ENCODE measurements at regions not wholly inside any gene's neighbourhood (a gene's known extent, or its start where the extent isn't known, plus 50 kb on each side); places are given as distances from the start of the nearest gene placed in this dataset.

DNA sequence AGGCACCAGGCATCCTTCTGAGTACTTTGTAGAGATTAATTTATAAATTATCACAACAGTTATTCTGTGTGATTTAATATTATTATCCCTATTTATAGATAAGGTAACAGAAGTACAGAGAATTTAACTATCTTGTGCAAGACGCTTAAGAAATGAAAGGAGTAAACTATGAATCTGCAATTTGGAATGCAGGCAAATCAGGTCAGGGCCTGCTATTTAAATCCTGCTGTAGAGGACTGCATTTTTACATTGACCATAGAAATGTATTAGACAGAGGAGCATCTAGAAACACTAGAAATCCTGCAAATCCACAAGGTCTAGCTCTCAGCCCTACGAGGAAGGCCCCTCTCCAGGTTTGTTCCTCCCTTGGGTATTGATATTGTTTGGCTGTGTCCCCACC lies 336.2 kb downstream of the ETS1 start:
- DNase-seq = no peak
- H3K27ac Mint-ChIP-seq = no peak overlapping the region
- no peaks in the 10 kb centered on the region for H3K27me3 Mint-ChIP-seq
- no peaks in the 10 kb centered on the region for H3K36me3 Mint-ChIP-seq
- no peaks in the 10 kb centered on the region for H3K9me3 Mint-ChIP-seq
- H3K4me3 Mint-ChIP-seq = no peak overlapping the region
- ATAC-seq (ENCODE audit: low read depth in 2 of 2) = no peak
- peaks cover 8 to 23% (median 10%) of the 10 kb centered on the region in 3 donors for H3K4me1 Mint-ChIP-seq

DNA sequence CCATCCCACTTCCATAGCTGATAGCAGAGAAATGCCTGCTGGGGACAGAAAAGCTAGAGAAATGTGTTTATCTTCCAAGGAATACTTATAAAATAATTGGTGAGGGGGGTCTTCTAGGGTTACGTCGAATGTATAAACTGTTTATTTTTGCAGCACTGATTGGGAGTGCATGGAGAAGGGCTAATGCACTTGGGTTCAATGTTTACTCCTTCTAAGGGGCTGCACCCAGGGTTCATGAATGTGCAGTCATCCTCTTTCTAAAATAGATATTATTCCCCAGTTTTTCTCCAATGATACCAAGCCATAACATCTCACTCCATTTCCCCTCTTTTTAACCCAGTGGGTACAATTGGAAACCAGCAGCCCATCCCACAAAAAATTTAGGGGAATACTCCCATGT lies 336.9 kb downstream of the ETS1 start:
- no peaks in the 10 kb centered on the region for H3K9me3 Mint-ChIP-seq
- no peak for ATAC-seq (ENCODE audit: low read depth in 2 of 2)
- no peak for DNase-seq
- H3K4me1 Mint-ChIP-seq = peaks cover 2 to 16% (median 6%) of the 10 kb centered on the region in 3 donors
- H3K27me3 Mint-ChIP-seq = no peaks in the 10 kb centered on the region
- H3K27ac Mint-ChIP-seq = no peak overlapping the region
- H3K4me3 Mint-ChIP-seq = no peak overlapping the region
- no peaks in the 10 kb centered on the region for H3K36me3 Mint-ChIP-seq

DNA sequence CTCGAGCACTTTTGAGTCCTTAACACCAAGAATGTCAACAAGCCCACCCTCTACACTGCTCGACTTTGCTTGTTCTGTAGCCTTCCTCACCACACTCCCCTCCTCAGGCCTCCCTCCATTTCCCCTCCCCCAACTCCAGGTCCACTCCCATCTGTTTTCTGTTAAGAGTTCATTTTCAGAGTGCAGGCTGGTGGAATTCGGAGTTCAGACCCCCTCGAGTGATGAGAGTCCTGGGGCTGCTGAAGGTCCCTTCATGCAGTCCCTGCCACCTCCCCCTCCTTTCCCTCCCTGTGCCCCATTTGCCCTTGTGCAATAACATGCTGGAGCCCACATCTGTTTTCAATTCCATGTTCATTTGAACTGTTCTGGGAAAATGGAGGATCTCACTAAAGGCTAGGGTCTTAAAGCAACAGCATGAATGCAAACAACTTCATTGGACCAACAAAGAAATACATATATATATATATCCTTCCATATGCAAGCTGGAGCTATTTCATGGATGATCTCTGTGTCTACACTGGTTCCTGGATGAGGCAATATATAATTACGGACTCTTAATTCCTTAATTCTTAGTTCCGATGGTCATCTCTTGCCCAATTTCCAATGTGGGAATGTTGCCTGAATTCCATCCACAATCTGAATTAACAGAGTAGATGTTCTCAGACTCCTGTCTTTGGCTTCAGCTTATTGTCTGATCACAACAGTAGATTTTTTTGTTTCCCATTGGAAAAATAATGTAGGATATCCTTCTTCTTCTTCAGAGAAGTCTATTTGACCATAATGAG lies 340.4 kb downstream of the ETS1 start:
- no peaks in the 10 kb centered on the region for H3K27me3 Mint-ChIP-seq
- H3K27ac Mint-ChIP-seq = no peak overlapping the region
- H3K36me3 Mint-ChIP-seq = no peaks in the 10 kb centered on the region

DNA sequence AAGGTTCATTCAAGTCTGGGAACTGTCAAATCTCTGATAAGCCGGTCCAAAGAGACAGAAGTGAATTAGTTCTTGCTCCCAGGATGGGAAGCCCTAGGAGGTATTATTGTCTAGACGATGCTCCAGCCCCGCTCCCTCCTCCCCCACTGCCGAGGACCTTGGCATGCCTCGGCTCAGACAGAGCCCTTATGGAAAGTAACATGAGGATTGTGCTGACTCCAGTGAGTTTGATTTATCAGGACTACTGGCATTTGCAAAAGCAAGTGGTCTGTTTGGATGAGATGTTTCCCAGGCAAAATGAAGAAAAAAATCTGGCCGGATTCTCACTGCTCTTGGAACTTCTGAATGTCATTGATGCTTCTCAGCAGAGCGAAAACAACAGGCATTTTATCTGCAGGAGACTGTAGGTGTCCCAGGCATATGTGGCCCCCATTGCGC lies 341.0 kb downstream of the ETS1 start:
- DNase-seq (no peak), ATAC-seq (ENCODE audit: low read depth in 2 of 2) (no peak)
- no peaks in the 10 kb centered on the region for H3K27me3 Mint-ChIP-seq
- no peaks in the 10 kb centered on the region for H3K36me3 Mint-ChIP-seq
- no peak overlapping the region for H3K4me3 Mint-ChIP-seq
- H3K9me3 Mint-ChIP-seq = no peaks in the 10 kb centered on the region
- peaks cover 0 to 7% (median 0%) of the 10 kb centered on the region in 3 donors for H3K4me1 Mint-ChIP-seq
- H3K27ac Mint-ChIP-seq = no peak overlapping the region

More for the DNA sequence above, 340.4 kb downstream of the ETS1 start:
- ATAC-seq (ENCODE audit: low read depth in 2 of 2) (no peak), DNase-seq (no peak)
- Mint-ChIP-seq H3K9me3 (no peaks in the 10 kb centered on the region), H3K4me1 (peaks cover 0 to 6% (median 0%) of the 10 kb centered on the region in 3 donors), H3K4me3 (no peak overlapping the region)

DNA sequence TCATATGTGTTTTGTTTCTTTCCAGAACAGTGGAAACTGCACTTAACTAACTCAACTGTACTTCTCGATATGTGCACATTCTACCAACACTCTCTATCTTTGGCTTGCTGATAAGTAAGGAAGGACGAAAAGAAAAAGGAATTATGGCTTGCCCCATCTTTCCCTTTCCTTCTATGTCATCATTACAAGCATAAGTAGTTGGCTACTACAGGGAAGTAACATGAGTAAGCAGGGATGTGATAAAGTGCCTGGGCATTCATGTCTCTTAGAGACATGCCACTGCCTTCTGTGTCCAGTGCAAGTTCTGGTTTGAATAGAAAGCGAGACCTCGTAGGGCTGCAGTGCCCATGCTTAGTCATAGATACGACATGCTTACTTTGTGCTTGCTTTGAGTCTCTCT lies 342.5 kb downstream of the ETS1 start:
- H3K36me3 Mint-ChIP-seq = no peaks in the 10 kb centered on the region
- no peak overlapping the region for H3K4me3 Mint-ChIP-seq
- DNase-seq (no peak), ATAC-seq (ENCODE audit: low read depth in 2 of 2) (no peak)
- H3K9me3 Mint-ChIP-seq = no peaks in the 10 kb centered on the region
- no peaks in the 10 kb centered on the region for H3K27me3 Mint-ChIP-seq
- no peak overlapping the region for H3K27ac Mint-ChIP-seq
- H3K4me1 Mint-ChIP-seq = peaks cover 0 to 7% (median 0%) of the 10 kb centered on the region in 3 donors

DNA sequence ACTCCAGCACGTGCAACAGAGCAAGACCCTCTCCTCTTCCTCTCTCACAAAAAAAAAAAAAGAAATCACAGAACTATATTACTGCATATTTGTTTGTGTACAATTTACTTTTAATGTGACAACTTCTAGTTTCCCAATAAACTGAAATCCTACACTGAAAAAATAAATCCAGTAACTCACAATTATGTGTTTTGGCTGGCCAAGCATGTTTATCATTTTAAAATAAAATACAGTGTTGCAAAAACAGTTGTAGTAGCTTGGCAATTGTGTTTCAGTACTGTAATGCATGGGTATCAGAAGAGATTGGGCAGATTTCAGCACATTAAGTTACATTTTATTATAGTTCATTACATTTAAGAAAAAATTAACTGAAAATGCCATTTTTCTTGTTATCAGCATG lies 344.9 kb downstream of the ETS1 start:
- H3K9me3 Mint-ChIP-seq = no peaks in the 10 kb centered on the region

DNA sequence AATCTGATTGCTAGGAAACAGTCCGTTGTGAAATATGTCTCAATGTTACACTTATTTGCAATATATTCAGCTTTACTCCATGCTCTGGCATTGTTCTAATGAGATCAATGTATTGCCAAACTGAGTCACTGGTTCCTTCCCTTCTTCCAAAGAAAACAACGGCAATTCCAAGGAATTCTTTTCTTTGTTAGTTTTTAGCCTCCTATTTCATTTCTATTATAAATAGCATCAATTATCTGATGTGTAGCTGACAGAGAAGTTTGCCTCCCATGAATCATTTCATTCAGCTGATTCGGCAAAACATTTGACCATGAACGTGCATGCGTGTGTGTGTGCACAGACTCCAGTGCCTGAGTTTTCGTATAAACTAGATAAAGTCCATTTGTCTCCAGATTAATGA lies 346.8 kb downstream of the ETS1 start:
- Mint-ChIP-seq H3K9me3 (no peaks in the 10 kb centered on the region), H3K36me3 (no peaks in the 10 kb centered on the region), H3K4me1 (peaks cover 10 to 32% (median 22%) of the 10 kb centered on the region in 3 donors), H3K4me3 (no peak overlapping the region), H3K27ac (no peak overlapping the region), H3K27me3 (no peaks in the 10 kb centered on the region)
- DNase-seq (no peak), ATAC-seq (ENCODE audit: low read depth in 2 of 2) (no peak)

More for the DNA sequence above, 344.9 kb downstream of the ETS1 start:
- DNase-seq = no peak
- no peaks in the 10 kb centered on the region for H3K36me3 Mint-ChIP-seq
- H3K27ac Mint-ChIP-seq = peak overlapping the region in 1 of 6 donors; percentile 24
- no peaks in the 10 kb centered on the region for H3K27me3 Mint-ChIP-seq
- no peak for ATAC-seq (ENCODE audit: low read depth in 2 of 2)
- peaks cover 10 to 27% (median 22%) of the 10 kb centered on the region in 3 donors for H3K4me1 Mint-ChIP-seq
- H3K4me3 Mint-ChIP-seq = no peak overlapping the region

DNA sequence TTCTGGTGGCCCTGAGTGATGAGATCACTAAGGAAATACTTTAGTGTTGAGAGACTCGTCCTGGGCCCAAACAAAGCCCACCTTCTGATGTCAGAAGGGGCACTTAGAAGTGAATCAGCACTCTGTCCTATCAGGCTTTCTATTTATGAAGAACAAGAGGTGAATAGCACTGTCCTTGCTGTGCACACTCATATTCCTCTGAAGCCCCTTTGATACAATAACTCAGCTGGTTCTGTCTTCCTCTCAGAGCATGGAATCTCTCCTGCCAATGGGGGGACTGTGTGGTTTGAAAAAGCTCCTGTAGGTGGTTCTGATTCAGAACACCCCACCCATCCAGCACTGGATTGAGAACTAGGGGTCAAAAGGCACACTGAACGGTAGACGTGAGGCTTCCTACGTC lies 348.1 kb downstream of the ETS1 start:
- no peaks in the 10 kb centered on the region for H3K27me3 Mint-ChIP-seq
- ATAC-seq (ENCODE audit: low read depth in 2 of 2) (peak in 1 of 2 donors; percentile 10), DNase-seq (no peak)
- no peaks in the 10 kb centered on the region for H3K36me3 Mint-ChIP-seq
- peak overlapping the region; percentile 15 to 85 (median 78) for H3K4me3 Mint-ChIP-seq
- H3K27ac Mint-ChIP-seq = peak overlapping the region; percentile 53 to 96 (median 94)
- H3K4me1 Mint-ChIP-seq = peaks cover 10 to 32% (median 22%) of the 10 kb centered on the region in 3 donors
- H3K9me3 Mint-ChIP-seq = no peaks in the 10 kb centered on the region

DNA sequence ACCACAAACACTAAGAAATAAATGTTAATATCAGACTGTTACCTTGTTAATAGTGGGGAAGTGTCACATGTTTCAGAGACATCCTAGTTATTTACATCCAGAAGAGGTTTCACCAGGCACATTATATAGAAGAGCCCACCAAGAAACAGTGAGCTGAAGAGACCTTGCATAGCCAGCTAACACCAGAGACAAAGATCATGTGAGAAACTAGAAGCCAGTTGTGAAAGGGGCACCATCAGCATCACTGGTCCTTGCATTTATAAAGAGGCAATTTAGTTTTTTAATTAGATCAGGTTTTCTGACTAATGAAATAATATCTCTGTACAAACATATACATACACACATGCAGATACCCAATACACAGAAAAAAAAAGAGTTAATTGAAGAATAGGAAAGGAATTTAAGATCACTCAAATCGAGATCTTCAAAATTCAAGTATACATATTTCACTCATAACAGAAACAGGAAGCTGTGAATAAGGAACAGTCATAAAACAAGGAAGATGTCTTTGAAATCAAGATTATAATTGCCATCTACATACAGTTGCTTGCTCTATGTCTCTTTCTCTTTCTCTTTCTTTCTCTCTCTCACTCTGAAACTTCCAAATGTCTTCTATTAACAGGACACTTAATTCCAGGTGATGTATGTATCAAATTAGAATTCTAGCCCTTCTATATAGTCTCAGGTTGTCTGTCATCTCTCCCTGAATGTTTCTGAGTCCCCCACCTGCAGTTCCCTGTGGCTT lies 348.7 kb downstream of the ETS1 start:
- H3K9me3 Mint-ChIP-seq = no peaks in the 10 kb centered on the region
- H3K36me3 Mint-ChIP-seq = no peaks in the 10 kb centered on the region
- H3K27me3 Mint-ChIP-seq = no peaks in the 10 kb centered on the region
- H3K4me3 Mint-ChIP-seq = peak overlapping the region; percentile 15 to 85 (median 78)
- H3K27ac Mint-ChIP-seq = peak overlapping the region; percentile 53 to 96 (median 94)
- DNase-seq = peak; percentile 13
- ATAC-seq (ENCODE audit: low read depth in 2 of 2) = peak; percentile 88 to 95
- peaks cover 10 to 32% (median 22%) of the 10 kb centered on the region in 3 donors for H3K4me1 Mint-ChIP-seq

DNA sequence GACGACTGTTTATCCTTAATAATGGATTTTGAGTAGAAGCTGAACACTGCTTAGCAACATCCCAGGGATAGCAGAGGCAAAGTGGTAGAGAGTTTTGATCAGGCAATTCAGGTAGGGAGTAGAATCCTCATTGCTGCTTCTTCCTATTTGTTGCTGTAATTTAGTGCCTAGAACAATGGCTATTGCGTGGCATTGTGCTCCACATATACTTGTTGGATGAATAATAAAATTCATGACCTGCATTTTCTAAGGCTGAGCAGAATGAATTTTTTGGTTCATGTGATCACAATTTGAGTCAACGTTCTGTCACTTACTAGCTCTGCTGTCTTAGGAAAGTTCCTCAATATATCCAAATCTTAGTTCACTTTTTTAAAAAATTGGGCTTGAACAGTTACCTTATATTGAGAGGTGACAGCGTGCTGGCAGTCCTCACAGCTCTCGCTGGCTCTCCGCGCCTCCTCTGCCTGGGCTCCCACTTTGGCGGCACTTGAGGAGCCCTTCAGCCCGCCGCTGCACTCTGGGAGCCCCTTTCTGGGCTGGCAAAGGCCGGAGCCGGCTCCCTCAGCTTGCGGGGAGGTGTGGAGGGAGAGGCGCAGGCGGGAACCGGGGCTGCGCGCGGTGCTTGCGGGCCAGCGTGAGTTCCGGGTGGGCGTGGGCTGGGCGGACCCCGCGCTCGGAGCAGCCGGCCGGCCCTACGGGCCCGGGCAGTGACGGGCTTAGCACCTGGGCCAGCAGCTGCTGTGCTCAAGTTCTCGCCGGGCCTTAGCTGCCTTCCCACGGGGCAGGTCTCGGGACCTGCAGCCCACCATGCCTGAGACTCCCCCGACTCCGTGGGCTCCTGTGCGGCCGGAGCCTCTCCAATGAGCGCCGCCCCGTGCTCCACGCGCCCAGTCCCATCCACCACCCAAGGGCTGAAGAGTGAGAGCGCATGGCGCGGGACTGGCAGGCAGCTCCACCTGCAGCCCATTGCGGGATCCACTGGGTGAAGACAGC lies 350.6 kb downstream of the ETS1 start:
- H3K4me3 Mint-ChIP-seq = no peak overlapping the region
- no peaks in the 10 kb centered on the region for H3K27me3 Mint-ChIP-seq
- no peaks in the 10 kb centered on the region for H3K9me3 Mint-ChIP-seq
- peaks cover 10 to 27% (median 22%) of the 10 kb centered on the region in 3 donors for H3K4me1 Mint-ChIP-seq
- no peaks in the 10 kb centered on the region for H3K36me3 Mint-ChIP-seq
- DNase-seq = no peak
- peak overlapping the region in 1 of 6 donors; percentile 22 for H3K27ac Mint-ChIP-seq
- ATAC-seq (ENCODE audit: low read depth in 2 of 2) = no peak

DNA sequence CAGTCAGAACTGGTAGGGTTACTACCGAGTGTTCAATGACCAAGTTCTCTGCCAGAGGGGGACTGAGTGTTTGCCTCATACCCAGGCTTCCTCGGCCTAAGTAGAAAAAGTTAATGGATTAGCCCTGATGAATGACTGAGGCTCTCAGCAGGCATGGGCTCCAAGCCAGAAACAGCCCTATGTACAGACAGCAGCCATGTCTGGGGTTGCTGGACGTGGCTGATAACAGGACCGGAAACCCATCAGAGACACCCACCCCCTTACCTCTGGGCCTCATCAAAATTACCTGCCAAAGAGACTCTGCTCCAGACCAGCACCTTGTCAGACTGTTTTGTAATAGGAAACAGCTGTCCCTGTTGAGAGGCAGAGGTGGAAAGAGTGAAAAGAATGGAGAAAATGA lies 351.4 kb downstream of the ETS1 start:
- DNase-seq (no peak), ATAC-seq (ENCODE audit: low read depth in 2 of 2) (no peak)
- Mint-ChIP-seq H3K4me3 (peak overlapping the region in 1 of 8 donors; percentile 22), H3K4me1 (peaks cover 10 to 25% (median 22%) of the 10 kb centered on the region in 3 donors), H3K27ac (peak overlapping the region in 2 of 6 donors; percentile 14 to 62), H3K36me3 (no peaks in the 10 kb centered on the region), H3K9me3 (no peaks in the 10 kb centered on the region), H3K27me3 (no peaks in the 10 kb centered on the region)

DNA sequence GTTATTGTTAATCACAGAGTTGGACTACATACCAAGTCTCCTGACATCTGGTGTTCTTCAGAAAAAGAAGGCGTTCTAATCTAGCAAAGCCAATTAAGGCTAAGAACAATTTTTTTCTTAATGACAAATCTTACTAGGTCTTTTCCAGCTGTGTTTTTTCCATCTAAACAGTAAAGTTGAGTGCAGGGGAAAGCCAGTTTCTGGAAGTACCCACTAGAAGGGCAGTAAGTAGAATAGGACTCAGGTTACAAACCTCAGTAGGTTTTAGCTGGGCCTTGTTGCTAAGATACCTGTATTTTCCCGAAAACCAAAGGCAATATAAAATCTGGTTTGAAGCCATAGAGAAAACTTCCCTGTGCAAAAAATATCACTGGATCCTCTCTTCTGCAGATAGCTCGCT lies 351.9 kb downstream of the ETS1 start:
- no peak overlapping the region for H3K4me3 Mint-ChIP-seq
- peak overlapping the region in 1 of 6 donors; percentile 62 for H3K27ac Mint-ChIP-seq
- no peak for ATAC-seq (ENCODE audit: low read depth in 2 of 2)
- no peaks in the 10 kb centered on the region for H3K27me3 Mint-ChIP-seq
- H3K4me1 Mint-ChIP-seq = peaks cover 10 to 25% (median 22%) of the 10 kb centered on the region in 3 donors
- H3K36me3 Mint-ChIP-seq = no peaks in the 10 kb centered on the region
- no peaks in the 10 kb centered on the region for H3K9me3 Mint-ChIP-seq
- no peak for DNase-seq

DNA sequence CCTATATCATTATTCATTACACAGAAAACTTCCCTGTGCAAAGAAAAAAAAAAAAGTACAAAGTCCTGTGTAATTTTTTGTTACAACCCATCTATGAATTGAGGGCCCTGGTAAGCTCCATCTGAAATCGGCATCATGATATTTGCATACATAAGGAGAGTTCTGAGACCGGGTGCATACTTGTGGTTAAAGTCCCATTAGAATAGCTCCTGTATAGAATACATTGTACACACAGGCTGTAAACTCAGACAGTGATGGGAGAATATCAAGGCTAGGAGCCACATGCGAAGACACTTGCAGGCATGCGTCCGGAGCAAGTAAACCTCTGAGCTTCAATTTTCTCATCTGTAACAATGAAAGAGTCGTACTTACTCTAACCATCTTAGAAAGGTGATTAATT lies 353.2 kb downstream of the ETS1 start:
- H3K4me3 Mint-ChIP-seq = no peak overlapping the region
- DNase-seq = no peak
- no peak for ATAC-seq (ENCODE audit: low read depth in 2 of 2)
- H3K27me3 Mint-ChIP-seq = no peaks in the 10 kb centered on the region
- H3K27ac Mint-ChIP-seq = no peak overlapping the region
- H3K9me3 Mint-ChIP-seq = no peaks in the 10 kb centered on the region
- peaks cover 12 to 24% (median 23%) of the 10 kb centered on the region in 3 donors for H3K4me1 Mint-ChIP-seq
- H3K36me3 Mint-ChIP-seq = no peaks in the 10 kb centered on the region

Measured in naive B cell (primary cell).